GM19035 (cell line): ENCODE measurements at regions not wholly inside any gene's neighbourhood (a gene's known extent, or its start where the extent isn't known, plus 50 kb on each side); places are given as distances from the start of the nearest gene placed in this dataset.
"Not testable (repeated sequence)": the region's sequence is repeated elsewhere in the genome, so short reads cannot be mapped to it uniquely, and the experiment has no call there.

Source experiments
- ATAC-seq: cut with Tn5 transposase; IDR thresholded peaks from one replicate; pipeline ENCODE4 v1.9.1; 2021; ENCODE audit not compliant: unreplicated experiment

- ATAC-seq: no peak
These were observed 100.6 kb upstream of the PNPLA4 start for GRCh38 chrX:8027827-8028226.

- no peak for ATAC-seq
These were observed 98.5 kb upstream of the PNPLA4 start for GRCh38 chrX:8025705-8026104.

GRCh38 chrX:8018934-8019333 is 91.7 kb upstream of the PNPLA4 start:
- ATAC-seq: no peak

GRCh38 chrX:8010105-8010504 is 82.9 kb upstream of the PNPLA4 start:
- no peak for ATAC-seq

- no peak for ATAC-seq
These were observed 78.6 kb upstream of the PNPLA4 start for GRCh38 chrX:8005678-8006347.

GRCh38 chrX:8003147-8003883 is 76.1 kb upstream of the PNPLA4 start:
- ATAC-seq: no peak

GRCh38 chrX:7996851-7997250 is 69.6 kb upstream of the PNPLA4 start:
- ATAC-seq: no peak

- no peak for ATAC-seq
These were observed 69.2 kb upstream of the PNPLA4 start for GRCh38 chrX:7996414-7996813.

GRCh38 chrX:7993873-7994272 is 66.7 kb upstream of the PNPLA4 start:
- no peak for ATAC-seq

GRCh38 chrX:7988013-7988759 is 61.0 kb upstream of the PNPLA4 start:
- not testable (repeated sequence) for ATAC-seq

GRCh38 chrX:7987160-7988012 is 60.2 kb upstream of the PNPLA4 start:
- ATAC-seq: peak; percentile 58

GRCh38 chrX:7986738-7987137 is 59.5 kb upstream of the PNPLA4 start:
- ATAC-seq: not testable (repeated sequence)

GRCh38 chrX:7985568-7985967 is 58.4 kb upstream of the PNPLA4 start:
- ATAC-seq: no peak

- ATAC-seq: no peak
These were observed 56.4 kb upstream of the PNPLA4 start for GRCh38 chrX:7983581-7983980.
